SU-DHL-6 (cell line): ENCODE measurements at regions not wholly inside any gene's neighbourhood (a gene's known extent, or its start where the extent isn't known, plus 50 kb on each side); places are given as distances from the start of the nearest gene placed in this dataset.

Experiments used
- H2AFZ ChIP-seq: fragments of 200-600 bp; sonication (generic); 2 replicates; pipeline ENCODE4 v1.6.1; 2014; ENCODE audit warnings: low read depth, mild to moderate bottlenecking, moderate library complexity, mixed read lengths, antibody characterized with exemption, low read length; ENCODE audit not compliant: severe bottlenecking
- H3F3A ChIP-seq: fragments of 200-600 bp; shearing (Covaris generic); 2 replicates; pipeline ENCODE4 v1.6.0; 2016; ENCODE audit warnings: antibody characterized with exemption, mild to moderate bottlenecking; ENCODE audit not compliant: insufficient read depth
- H3K27ac ChIP-seq: fragments of 200-600 bp; sonication (generic); 2 replicates; pipeline ENCODE4 v1.5.1; 2016; ENCODE audit warnings: low read depth, mild to moderate bottlenecking, low read length, moderate library complexity, mixed read lengths
- H3K27me3 ChIP-seq: fragments of 200-600 bp; sonication (generic), shearing (Covaris generic); 2 replicates; pipeline ENCODE4 v1.6.0; 2014; ENCODE audit warnings: mild to moderate bottlenecking, low read length
- H3K36me3 ChIP-seq: fragments of 200-600 bp; sonication (generic); 2 replicates; pipeline ENCODE4 v1.6.1; 2014; ENCODE audit warnings: mild to moderate bottlenecking, low read length, mixed read lengths
- H3K4me2 ChIP-seq: fragments of 300-600, 200-600 bp; shearing (Covaris generic), sonication (generic); 2 replicates; pipeline ENCODE4 v1.6.0; 2014; ENCODE audit warnings: low read length, low read depth, mild to moderate bottlenecking; ENCODE audit not compliant: poor library complexity, severe bottlenecking
- H3K4me3 ChIP-seq: fragments of 200-600 bp; sonication (generic); 2 replicates; pipeline ENCODE4 v1.5.1; 2014; ENCODE audit warnings: antibody characterized with exemption, low read length, mild to moderate bottlenecking, mixed read lengths; ENCODE audit not compliant: insufficient read depth, poor library complexity, severe bottlenecking
- H3K79me2 ChIP-seq: fragments of 200-600 bp; sonication (generic); 2 replicates; pipeline ENCODE4 v1.6.1; 2014; ENCODE audit warnings: mild to moderate bottlenecking, low read length, moderate library complexity; ENCODE audit not compliant: insufficient read depth
- H3K9ac ChIP-seq: fragments of 200-600 bp; sonication (generic); 2 replicates; pipeline ENCODE4 v1.7.0; 2014; ENCODE audit warnings: mild to moderate bottlenecking, low read length
- H3K9me2 ChIP-seq: fragments of 200-600 bp; sonication (generic); replicated peaks from 2 replicates; pipeline ENCODE4 v1.6.1; 2014; ENCODE audit warnings: low read length; ENCODE audit not compliant: insufficient read depth
- H3K9me3 ChIP-seq: fragments of 200-600 bp; sonication (generic); 2 replicates; pipeline ENCODE4 v1.6.1; 2014; ENCODE audit warnings: low read length, mixed read lengths; ENCODE audit not compliant: insufficient read depth
- H4K20me1 ChIP-seq: fragments of 200-600 bp; sonication (generic); 2 replicates; pipeline ENCODE4 v1.6.1; 2014; ENCODE audit warnings: low read depth, mild to moderate bottlenecking, antibody characterized with exemption, low read length, moderate library complexity, mixed read lengths
- CTCF ChIP-seq: fragments of 200-600 bp; sonication (generic); IDR thresholded peaks from one replicate; pipeline ENCODE4 v1.5.1; 2017; ENCODE audit warnings: antibody characterized with exemption, mild to moderate bottlenecking, low read length, moderate library complexity; ENCODE audit not compliant: insufficient read depth, poor library complexity, severe bottlenecking
- EZH2phosphoT487 ChIP-seq: fragments of 200-600 bp; sonication (generic), shearing (Covaris generic); conservative IDR thresholded peaks from 2 replicates; pipeline ENCODE4 v1.6.1; 2018; ENCODE audit warnings: mild to moderate bottlenecking, antibody characterized with exemption, low read length, moderate library complexity, mixed read lengths

DNA sequence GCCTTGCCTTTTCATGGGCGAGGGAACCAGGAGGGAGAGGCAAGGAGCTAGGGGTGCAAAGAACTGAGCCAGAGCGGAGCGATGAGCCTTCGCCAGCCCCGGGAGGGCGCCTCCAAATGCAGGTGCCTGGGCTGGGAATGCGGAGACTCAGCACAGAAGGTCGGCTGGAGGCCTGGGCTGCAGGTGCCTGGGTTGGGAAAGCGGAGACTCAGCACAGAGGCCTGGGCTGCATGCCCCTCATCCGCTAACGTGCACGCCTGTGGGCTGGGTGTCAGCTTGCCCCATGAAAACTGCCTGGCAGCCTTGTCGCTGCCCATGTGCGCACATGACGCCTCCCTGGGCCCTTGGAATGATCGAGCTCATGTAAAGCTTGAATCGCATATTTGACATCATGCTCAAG lies 51.8 kb downstream of the POM121L12 start:
- Histone ChIP-seq H3K4me2 (no peak overlapping the region), H4K20me1 (no peaks in the 10 kb centered on the region), H3K9ac (no peak overlapping the region), H3K9me3 (no peaks in the 10 kb centered on the region), H3K27me3 (no peaks in the 10 kb centered on the region), H2AFZ (no peak overlapping the region), H3K27ac (no peak overlapping the region), H3F3A (no peaks in the 10 kb centered on the region), H3K9me2 (no peaks in the 10 kb centered on the region), H3K36me3 (no peaks in the 10 kb centered on the region), H3K79me2 (no peaks in the 10 kb centered on the region), H3K4me3 (no peak overlapping the region)
- TF ChIP-seq CTCF (no peak), EZH2phosphoT487 (no peak)

- Histone ChIP-seq H3K9me3 (no peaks in the 10 kb centered on the region), H3K9ac (no peak overlapping the region), H3K4me2 (no peak overlapping the region), H3K4me3 (no peak overlapping the region), H3F3A (no peaks in the 10 kb centered on the region), H3K9me2 (no peaks in the 10 kb centered on the region), H3K27me3 (no peaks in the 10 kb centered on the region), H2AFZ (no peak overlapping the region), H4K20me1 (no peaks in the 10 kb centered on the region), H3K36me3 (no peaks in the 10 kb centered on the region), H3K79me2 (no peaks in the 10 kb centered on the region), H3K27ac (no peak overlapping the region)
- no peak for TF ChIP-seq CTCF
- no peak for TF ChIP-seq EZH2phosphoT487
Observed at GRCh38 chr7:53094191-53094590, 58.8 kb downstream of the POM121L12 start.

GRCh38 chr7:53094827-53095226 lies 59.4 kb downstream of the POM121L12 start:
- H3K9me3 ChIP-seq: no peaks in the 10 kb centered on the region
- TF ChIP-seq CTCF (no peak), EZH2phosphoT487 (no peak)
- H3F3A ChIP-seq: no peaks in the 10 kb centered on the region
- no peaks in the 10 kb centered on the region for H3K36me3 ChIP-seq
- H4K20me1 ChIP-seq: no peaks in the 10 kb centered on the region
- no peaks in the 10 kb centered on the region for H3K27me3 ChIP-seq
- no peak overlapping the region for H3K27ac ChIP-seq
- H3K9me2 ChIP-seq: no peaks in the 10 kb centered on the region
- no peak overlapping the region for H3K4me2 ChIP-seq
- no peak overlapping the region for H2AFZ ChIP-seq
- H3K9ac ChIP-seq: no peak overlapping the region
- no peaks in the 10 kb centered on the region for H3K79me2 ChIP-seq
- H3K4me3 ChIP-seq: no peak overlapping the region
